Spleen (tissue), 7 donors: ENCODE measurements at regions not wholly inside any gene's neighbourhood (a gene's known extent, or its start where the extent isn't known, plus 50 kb on each side); places are given as distances from the start of the nearest gene placed in this dataset.

ENCODE experiments used
- POLR2A ChIP-seq, 3 donors: fragments of 450-650 bp; IDR thresholded peaks; one replicate each; pipeline ENCODE4 v1.5.1; 2017; ENCODE audit warnings: antibody characterized with exemption in 3 of 3, mild to moderate bottlenecking in 1 of 3
- TF ChIP-seq, protein P1 (sequence below), 11 experiments: fragments of 200-600 bp in 7 of 11; fragments of 450-650 bp in 4 of 11; sonication (generic) in 4 of 11; IDR thresholded peaks in 8 of 11; conservative IDR thresholded peaks in 3 of 11; 1 replicate in 7 of 11; 2 replicates in 4 of 11; pipeline versions ENCODE4 v1.4.0 to v1.8.0; 2016 to 2021; ENCODE audit warnings: antibody characterized with exemption in 11 of 11, inconsistent platforms in 4 of 11, mild to moderate bottlenecking in 1 of 11
- donor health status: DM: no; HTN: no; CAD: no; lungs with moderate emphysema.
- donor health status: DM: no; HTN: no; CAD: no.
- donor health status: DM: no; HTN: no; CAD: no.

DNA sequence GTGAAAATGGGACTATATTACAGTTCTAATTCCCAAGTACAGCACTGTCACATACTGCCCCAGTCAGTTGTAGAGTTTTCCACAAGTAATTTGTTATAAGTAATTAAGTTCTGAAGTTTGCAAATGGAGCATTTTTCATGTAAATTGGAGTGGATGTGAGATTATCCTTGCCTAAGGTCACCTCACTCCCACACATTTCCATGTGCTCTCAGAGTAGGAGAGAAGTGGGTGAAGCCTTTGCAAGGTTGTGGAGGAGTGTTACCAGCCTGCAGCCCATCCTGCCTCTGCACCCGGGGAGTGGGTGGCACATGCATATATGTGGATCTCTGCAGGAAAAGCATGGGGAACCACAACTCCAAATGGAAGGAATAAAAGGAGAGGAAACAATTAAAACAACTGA is 169.8 kb downstream of the CD47 start:
- TF ChIP-seq, protein P1, sequence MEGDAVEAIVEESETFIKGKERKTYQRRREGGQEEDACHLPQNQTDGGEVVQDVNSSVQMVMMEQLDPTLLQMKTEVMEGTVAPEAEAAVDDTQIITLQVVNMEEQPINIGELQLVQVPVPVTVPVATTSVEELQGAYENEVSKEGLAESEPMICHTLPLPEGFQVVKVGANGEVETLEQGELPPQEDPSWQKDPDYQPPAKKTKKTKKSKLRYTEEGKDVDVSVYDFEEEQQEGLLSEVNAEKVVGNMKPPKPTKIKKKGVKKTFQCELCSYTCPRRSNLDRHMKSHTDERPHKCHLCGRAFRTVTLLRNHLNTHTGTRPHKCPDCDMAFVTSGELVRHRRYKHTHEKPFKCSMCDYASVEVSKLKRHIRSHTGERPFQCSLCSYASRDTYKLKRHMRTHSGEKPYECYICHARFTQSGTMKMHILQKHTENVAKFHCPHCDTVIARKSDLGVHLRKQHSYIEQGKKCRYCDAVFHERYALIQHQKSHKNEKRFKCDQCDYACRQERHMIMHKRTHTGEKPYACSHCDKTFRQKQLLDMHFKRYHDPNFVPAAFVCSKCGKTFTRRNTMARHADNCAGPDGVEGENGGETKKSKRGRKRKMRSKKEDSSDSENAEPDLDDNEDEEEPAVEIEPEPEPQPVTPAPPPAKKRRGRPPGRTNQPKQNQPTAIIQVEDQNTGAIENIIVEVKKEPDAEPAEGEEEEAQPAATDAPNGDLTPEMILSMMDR (IDR thresholded peaks at IDR 0.05 in 8 of 11, conservative IDR thresholded peaks at IDR 0.05 in 3 of 11): no peak
- no peak for TF ChIP-seq POLR2A (IDR thresholded peaks at IDR 0.05)
